ENCODE measurements at regions not wholly inside any gene's neighbourhood (a gene's known extent, or its start where the extent isn't known, plus 50 kb on each side); places are given as distances from the start of the nearest gene placed in this dataset.

DNA sequence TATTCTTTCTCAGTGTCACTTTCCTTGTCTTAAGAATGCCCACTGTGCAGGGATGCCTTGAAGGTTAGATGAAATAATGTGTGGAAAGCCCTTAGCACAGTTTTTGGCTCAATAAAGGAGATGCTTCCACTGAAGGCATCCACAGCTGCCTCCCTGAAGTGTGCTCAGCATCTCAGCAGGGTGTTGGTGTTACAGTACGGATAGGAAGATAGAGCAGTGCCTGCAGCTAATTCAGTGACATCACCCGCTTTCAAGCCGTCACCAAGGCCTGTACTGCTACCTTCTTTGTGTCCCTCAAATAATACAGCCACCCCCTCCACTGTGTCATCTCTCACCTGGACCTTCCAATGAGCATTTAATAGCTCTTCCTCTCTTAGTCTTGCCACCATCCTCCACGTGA lies 59.0 kb downstream of the NDUFS5 start:
- DNase-seq, result no peak

DNA sequence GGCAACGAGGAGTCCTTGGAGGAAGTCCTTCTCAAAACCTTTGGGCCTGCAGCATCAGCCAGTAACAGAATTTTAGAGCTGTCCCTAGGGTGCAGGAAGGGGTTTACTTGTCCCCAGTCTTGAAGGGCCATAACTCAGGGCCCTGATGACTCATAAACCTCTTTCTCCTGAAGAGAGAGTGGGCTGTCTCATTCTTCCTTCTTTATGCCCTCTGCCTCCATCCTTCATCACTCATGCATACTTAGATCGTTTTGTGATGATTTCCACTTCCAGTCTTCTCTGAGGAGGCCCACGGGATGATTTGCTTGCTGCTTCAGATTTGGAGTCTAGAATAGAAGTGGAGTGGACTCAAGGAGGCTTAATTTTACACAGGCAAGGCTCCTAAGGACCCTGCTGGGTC lies 60.2 kb downstream of the NDUFS5 start:
- DNase-seq, result no peak

DNA sequence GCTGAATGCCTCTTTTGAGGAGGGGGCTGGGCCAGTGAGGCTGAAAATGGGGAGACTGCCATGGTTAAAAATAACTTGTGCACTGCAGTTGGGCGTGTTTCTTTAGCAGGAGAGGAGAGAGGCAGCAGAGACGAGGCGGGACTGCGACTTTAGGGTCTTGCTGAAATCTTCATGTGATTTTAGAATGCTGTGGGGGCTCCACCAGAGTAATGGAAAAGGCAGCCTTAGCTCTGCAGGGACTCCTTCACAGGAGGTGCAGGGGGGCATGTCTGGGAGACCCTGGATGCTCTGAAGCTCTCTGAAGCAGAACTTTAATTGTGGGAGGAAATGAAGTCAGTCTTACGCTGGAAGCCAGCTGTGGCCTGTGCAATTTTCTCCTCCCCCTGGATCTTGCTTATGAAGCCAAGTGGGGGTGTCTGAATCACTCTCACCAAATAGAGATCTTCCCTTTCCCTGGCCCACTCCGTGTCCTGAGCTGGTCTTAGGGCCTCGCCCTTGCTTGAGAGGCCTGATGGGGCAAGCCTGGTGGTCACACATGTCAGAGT lies 60.8 kb downstream of the NDUFS5 start:
- DNase-seq, result no peak

DNA sequence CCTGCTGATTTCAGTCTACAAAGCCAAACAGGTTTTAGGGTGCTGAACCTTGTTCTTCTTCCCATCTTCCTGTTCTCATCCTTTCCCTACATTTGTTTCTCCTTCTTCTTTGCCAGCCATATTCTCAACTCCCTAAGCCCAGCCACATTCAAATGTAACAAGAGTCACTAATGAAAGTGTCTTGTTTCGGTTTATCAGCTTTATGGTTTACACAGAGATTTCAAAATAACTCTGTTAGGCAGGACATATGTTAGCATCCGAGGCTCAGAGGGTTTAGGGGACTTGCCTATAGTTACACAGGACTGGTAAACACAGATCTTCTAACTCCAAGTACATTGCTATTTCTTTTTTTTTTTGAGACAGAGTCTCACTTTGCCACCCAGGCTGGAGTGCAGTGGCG lies 61.3 kb downstream of the NDUFS5 start:
- DNase-seq, result no peak

DNA sequence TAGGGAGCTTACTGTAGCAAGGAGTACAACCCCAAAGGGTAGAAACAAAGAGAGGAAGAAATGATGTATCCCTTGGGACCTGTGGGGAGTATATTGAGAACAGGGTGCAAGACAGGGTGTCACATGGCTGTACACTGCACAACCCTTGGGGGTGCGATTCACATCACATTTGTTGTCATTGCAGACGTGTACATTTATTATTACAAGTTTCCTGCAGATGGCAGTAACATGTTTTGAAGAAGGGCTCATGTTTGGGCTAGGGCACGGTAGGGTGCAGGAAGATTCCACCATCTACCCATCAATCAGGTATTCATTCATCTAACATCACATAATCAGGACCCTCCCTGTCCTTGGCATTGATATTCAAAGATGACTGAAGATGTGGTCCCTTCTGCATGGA lies 62.5 kb downstream of the NDUFS5 start:
- DNase-seq, result no peak

DNA sequence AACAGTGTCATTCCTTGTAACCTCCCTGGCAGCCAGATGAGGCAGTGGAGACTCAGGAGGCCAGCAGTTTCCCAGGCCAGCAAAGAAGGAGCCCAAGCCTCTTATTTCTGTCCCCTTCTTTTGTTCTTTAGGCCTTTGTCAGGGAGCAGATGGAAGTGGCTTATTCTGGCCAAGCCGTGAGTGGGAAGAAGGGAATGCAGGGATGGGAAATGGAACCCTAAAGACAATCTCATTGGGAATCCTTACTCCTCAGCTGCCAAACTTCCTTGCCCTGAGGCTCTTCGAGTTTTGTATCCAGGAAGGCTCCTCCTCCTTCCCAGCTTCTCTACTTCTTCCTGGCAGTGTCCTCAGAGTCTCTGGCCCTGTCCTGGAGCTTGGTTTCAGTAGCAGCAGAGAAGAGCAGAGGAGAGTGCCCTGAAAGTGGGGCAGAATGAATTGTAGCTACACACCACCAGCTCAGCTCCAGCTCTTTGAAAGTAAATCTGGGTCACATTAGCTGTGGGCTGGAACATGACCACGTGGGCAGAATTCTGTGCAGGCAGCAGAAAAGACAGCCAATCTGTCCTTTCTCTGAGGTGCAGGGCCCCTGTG lies 63.9 kb downstream of the NDUFS5 start:
- no peak for DNase-seq

DNA sequence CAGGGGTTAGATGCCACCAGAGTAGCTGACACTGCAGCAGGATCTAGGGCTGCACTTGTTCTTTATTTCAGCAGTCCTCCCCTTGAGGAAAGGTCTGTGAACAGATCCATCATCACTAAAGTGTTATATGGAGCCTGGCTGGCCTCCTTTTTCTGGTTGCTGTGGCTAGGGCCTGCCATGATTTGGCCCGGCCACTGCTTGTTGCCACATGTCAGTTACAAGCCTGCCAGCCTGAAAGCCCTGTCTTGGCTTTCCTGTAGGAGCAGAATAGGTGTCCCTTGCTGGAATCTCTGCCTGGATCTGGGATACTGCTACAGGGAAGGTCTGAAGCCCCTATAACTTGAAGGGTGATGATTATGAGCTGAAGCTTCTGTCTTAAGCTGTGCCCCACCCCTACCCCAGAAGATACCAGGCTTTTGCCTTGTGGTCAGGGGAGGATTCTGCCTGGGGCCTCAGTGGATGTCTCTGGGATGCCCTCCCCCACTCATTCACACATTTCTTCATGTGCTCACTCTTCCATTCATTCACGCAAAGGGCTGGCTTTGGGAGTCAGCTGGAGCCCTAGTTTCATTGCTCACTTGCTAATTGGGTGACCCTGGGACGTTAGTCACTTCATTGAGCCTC lies 64.7 kb downstream of the NDUFS5 start:
- DNase-seq, result no peak

DNA sequence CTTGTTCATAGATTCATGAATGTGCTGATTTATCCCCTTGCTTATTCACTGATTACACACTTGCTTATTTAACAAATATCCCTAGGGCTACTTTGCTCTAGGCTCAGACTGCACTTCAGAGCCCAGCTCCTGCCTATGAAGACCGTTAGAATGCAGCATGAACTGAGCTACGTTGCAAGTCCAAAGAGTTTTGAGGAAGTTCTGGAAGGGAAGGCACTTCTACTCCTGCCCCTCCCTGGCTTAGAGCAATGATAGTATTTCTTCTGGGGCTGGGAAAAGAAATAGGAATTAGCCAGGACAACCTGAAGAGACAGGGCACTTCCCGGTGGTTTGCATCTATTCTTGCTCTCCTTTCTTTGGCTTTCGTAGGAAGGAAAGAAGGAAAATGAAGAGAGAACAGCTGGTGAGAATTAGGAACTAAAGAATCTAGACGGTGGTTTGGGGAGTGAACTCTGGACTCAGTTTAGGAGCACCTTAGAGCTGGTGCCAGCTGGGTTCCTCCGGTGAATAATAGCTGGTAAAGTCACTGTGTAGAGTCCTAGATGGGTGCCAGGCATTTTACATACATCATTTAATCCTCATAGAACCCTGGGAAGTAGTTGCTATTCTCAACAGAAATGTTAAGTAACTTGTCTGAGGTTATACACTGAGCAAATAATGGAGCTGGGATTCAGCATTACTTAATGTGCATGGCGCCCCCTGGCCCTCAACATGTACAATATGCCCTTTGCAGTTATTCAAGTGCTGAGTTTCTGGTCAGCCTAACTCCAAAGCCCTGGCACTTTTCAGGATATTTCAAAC lies 65.9 kb downstream of the NDUFS5 start:
- no peak for DNase-seq

DNA sequence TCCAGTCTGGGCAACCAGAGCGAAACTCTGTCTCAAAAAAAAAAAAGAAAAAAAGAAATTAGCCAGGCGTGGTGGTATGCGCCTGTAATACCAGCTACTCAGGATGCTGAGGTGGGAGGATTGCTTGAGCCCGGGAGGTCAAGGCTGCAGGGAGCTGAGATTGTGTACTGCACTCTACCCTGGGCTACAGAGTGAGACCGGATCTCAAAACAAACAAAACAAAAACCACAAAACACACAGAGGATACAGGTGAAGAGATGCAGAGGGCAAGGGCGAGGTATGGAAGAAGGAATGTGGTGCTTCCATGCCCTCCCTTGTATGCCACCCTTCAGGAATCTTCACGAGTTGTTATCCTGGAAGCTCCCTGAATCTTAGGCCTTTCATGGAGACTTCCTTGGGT lies 68.5 kb downstream of the NDUFS5 start:
- DNase-seq, result no peak

DNA sequence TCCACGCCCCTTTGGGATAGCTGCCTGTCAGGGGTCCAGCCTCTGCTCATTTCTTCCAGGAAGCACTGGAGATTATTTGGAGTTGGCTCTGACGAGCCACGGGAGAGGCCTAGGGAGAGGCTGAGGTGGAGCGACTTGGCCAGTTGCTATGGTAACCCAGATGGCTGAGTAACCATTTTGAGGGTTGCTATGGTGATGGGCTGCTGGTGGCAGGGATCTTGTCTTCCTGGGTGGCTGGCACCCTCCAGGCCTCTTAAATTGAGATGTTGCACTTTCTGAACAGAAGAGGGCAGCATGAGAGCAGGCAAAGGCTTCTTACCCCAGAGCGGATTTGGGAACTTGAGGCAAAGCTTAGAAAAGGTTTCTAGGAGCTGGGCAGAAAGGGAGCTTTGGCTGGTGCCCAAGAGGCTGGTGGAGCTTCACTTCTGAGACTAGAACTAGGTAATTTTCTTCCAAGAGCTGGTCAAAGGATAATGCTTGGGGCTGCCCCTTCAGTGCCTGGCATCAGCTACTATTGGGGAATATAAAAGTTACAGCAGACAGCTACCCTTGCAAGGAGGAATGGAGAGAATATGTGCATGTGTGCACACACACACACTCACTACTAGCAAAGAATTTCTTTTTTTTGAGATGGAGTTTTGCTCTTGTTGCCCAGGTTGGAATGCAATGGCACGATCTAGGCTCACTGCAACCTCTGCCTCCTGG lies 72.5 kb downstream of the NDUFS5 start:
- peak; percentile 90 for DNase-seq

DNA sequence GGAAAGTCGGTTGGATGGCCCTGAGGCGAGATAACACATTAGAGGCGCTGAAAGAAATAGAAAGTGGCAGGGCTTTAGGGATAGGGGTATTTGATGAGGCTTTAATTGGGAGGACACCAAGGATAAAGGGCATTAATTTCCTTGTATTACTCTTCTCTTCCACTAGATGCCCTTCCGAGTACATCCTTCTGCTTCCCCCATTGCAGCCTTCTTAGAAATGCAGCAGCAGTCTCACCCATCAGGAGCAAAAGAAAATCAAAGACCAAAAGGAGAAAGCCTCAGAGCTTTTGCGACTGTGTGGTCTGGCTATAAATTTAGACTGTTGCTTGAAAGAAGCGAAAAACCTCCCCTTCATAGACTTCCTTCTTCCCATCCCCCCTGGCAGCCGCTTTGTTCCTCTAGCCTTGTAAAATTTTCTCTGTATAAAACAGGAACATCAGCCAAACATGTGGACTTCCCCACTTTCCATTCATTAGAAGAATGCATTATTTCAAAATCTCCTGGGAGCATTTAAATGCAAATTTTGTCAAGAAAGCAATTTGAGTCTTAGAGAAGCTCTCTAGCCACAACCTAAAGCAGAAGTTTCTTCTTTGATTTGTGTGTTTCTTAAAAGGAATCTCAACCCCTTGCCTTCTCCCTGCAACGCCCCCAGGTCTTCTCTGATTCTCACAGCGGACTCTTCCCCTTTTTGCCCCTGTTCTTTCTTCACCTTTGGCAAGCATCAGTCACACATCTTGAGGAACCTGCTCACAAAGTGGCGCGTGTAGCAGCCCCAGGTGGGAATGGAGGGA lies 76.6 kb downstream of the NDUFS5 start:
- DNase-seq, result peak; percentile 69

DNA sequence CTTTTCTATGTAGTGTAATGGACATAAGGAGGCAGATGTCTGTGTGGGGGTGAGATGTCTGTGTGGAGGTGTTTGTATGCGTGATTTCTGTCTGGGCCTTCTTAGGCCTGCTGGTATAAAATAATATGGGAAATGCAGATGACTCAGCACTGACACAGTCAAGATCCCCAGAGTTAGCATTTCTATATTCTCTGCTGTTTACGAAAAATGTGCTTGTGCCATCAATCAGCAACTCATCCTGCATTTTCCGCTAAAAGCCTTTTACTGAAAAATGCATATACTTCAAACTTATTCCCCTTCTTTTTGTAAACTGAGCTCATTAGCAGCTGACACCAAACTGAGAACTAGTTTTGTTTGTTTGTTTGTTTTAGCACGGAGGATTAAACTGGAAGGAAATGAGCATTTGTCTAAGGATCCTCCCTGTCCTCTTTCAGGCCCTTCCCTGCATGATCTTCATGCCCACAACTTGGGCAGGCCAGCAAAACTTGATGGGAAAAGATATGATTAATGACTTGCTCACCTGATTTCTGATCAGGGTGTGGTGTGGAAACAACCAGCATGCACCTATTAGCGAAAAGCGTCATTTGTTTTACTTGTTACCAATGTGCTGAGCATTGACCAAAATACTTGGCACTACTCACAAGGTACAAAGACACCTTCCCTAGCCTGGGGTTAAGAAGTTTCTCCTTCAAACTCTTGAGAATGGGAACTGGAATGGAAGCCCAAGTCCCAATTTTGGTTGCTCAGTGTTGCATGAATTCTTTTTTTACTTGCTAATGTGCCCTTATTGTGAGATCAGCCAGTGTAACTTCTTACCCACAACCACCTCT lies 77.4 kb downstream of the NDUFS5 start:
- no peak for DNase-seq

DNA sequence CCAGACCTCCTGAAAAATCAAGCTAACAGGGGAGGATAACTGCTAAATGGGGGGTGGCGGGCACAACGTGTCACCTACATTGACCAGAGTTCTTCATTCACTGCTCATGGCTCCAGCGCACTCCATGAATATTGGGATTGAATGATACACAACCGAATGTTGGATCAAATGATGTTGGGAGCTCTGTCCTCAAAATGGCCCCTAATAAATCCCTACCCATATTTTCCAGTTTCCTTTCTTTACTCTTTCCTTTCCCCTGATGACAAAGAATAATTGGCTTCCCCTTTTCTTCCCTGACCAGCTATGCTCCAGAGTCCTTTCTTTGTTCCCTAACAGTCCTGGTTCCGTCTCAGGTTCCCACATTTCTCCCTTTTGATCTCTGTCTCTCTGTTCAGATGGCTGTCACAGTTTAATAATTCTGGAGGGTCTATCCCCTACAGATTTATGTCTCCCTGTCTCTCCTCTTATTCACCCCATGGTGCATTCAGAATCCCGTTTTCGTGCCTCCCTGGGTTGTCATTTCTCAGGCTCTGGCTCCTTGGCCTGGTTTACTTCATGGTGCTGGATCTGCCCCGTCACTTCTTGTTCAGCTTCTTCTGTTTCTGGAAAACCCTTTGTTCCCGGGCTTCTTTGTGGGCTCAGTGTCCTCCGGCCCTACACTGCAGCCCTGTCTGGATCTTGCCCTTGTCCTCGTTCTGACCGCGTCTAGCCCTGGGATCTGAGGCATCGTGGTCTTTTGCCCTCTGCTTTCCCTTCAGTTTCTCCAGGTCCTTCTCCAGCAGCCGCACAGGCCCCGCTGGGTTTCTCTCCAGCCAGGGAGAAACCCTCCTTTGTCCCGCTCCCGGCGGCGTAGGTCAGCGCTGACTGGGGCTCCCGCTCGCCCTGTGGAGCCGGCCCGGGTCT lies 78.3 kb downstream of the NDUFS5 start:
- no peak for DNase-seq

DNA sequence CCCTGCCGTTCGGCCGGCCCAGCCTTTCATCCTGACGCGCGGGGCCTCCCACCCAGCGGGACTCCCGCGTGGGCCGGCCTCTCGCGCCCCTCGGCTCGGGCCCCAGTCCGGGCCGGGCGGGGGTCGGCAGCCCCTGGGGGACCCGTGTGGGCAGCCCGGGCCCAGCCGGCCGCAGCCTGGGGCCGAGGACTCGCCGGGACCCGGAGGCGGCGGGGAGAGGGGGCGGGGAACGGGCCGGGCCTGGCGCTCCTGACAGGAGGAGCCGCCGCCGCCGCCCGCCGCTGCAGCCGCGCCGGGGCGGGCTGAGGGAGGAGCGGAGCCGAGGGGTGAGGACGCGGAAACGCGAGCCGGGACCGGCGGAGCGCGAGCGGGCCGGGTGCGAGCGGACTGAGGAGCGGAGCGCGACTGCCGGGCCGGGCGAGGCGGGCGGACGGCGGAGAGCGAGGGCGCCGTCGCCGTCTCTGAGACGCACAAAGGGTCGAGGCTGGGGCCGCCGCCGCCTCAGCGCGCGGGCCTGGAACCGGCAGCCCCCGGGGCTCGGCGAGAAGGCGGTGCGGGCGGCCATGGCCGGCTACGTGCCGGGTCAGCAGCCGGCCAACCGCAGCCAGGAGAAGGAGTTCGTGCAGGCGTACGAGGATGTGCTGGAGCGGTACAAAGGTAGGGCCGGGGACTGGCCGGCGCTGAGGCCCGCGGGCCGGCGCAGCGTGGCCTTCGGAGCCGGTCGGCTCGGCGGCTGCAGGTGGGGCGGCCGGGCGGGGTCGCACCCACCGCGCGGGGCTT lies 79.1 kb downstream of the NDUFS5 start:
- DNase-seq, result peak; percentile 60

DNA sequence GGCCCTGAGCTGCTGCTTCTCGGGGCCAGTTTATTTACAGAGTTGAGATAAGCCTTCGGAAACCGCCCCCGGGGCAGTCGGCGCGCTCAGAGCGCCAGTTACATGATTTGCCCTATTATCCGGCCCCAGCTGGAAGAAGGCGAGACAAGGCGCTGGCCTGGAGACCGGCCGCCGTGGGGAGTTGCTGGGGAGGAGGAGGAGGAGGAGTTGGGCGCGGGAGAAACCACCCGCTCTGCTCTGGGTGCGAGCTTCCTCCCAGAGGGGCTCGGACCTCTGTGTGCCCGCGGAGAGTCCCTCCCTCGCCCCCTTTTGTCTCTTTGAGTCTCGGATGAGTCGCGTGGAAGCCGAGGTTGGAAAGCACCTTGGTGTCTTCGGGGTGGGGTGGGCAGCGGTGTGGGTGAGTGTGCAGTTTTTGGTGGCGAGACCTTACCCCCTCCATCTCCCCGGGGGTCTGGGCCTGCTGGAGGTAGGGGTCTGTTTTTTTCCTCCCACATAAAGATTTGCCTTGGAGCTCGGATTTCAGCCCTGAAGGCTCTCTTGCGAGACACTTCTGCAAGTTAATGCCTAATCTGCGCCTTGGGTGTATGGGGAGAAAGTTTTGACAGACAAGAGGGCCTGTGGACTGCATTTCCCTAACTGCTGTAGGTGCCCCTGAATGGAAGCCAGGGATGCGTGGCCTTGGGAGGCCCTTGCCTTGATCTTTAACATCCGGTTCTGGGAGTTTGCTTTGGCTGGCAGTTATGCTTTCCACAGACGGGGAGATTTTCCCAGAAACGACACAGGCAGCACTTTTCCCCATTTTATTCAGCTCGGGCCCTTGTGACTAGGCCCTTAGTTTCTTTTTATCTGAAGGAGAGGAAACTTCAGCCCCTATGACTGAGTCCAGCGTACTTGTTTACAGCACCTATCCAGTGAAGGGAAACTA lies 80.0 kb downstream of the NDUFS5 start:
- peak; percentile 57 for DNase-seq

DNA sequence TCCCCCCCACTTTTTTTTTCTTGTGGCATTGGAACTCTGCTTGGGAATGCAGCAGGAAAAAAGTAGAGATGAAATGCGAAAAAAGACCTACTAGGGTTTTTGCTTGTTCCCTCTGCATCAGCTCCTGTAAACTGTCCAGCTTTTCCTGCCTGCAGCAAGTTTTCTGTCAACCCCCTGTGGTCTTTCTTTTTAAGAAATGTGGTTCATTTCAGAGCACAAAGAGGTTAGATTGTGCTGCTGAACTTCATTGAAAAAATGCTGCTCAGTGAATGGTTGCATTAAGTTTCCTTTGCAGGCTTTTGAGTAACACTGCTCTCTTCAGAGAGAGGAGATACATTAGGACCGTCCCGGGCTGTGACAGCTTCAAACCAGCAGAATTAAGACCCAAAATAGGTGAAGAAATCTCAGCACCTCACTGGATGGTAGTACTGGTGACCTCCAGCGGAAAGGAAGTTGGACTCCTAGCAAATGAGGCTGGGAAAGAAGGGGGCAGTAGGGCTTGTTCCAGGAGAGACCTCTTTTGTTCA lies 80.7 kb downstream of the NDUFS5 start:
- no peak for DNase-seq

DNA sequence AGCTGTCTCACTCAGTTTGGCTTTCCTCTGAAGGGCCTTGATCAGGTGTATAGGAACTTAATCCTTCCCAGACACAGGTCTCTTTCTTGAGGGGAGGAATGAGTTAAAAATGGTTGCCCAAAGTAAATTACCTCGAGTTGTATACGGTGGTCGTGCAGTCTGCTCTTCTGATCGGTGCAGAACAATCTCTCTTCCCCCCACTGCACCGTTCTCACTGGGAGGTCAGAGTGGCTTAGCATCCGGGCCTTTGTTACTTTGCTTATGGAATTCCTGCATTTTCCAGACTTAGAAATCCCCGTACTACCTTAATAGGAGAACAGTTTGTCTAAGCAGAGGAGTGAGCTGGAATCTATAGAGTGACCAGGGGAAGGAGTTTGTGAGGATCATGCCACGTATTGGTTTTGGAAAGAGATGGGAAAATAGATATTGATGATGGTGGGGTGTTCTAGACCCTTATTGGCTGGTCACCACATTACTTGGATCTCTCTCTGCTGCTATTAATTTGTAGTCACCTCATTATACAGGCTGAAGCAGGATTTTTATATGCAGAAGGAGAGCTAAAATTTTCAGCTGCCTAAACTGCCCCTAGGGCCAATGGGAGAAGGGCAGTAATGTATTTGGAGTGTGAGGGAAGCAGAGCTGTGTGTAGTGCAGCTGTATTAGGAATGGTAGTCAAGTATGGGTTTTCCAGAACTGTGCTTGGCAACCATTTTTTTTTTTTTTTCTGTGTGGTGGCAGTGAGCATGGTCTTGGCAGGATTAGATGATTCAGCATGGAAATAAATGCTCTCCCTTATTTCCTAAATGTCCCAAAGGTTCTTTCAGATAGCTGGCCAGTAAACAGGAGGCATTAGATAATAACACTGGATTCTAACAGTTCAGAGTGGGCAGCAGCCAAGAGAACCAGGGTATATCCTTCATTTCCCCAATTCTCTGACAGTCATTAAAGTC lies 81.5 kb downstream of the NDUFS5 start:
- DNase-seq, result no peak
